K562 (cell line): ENCODE measurements at regions not wholly inside any gene's neighbourhood (a gene's known extent, or its start where the extent isn't known, plus 50 kb on each side); places are given as distances from the start of the nearest gene placed in this dataset.

ENCODE experiments used
- ATAC-seq: fragments of 200-7000 bp; cut with Tn5 transposase; 3 replicates; pipeline ENCODE4 v1.9.1; 2020; ENCODE audit warnings: moderate library complexity
- BruUV-seq: library from RNA; stranded (reverse); fragments of 400-500 nt; replicated peaks from 2 replicates; lab custom pipeline; 2021; lab: Mats Ljungman, UMichigan
- CTCF ChIA-PET: fragments of 300-600 bp; formaldehyde crosslinking; extraction: SDS; loops from one replicate; lab custom pipeline; 2021; ENCODE audit warnings: low intra/inter-chr PET ratio; lab: Yijun Ruan, JAX
- POLR2A ChIA-PET: fragments of 300-600, 350-650 bp; sonication (Branson Sonifier 250); formaldehyde crosslinking; extraction: SDS; loops from one replicate; lab custom pipeline; 2021; ENCODE audit warnings: antibody characterized with exemption, inconsistent platforms; lab: Yijun Ruan, JAX
- DNase-seq, 4 experiments: peaks; one replicate each; pipeline versions ENCODE4 v3.0.0 to v3.0.0-alpha.2; 2011 to 2018; ENCODE audit warnings: low spot score in 3 of 4, mixed read lengths in 3 of 4; ENCODE audit errors: extremely low read depth in 1 of 4
- FAIRE-seq: peaks from 2 replicates; lab custom pipeline; 2011; peaks lifted over from hg19 to GRCh38; lab: Jason Lieb, UNC
- H2AFZ ChIP-seq: 2 replicates; pipeline ENCODE4 v1.6.0; 2011; ENCODE audit warnings: low read depth, low read length, control low read depth, inconsistent platforms
- H3K27ac ChIP-seq: fragments of 200-600 bp; 3 replicates; pipeline ENCODE4 v1.8.0; 2011; ENCODE audit warnings: low read depth, mild to moderate bottlenecking, control low read depth, inconsistent platforms, low read length, moderate library complexity, mixed read lengths; ENCODE audit errors: extremely low read depth
- H3K27me3 ChIP-seq, 2 experiments: fragments of 300-600 bp in 1 of 2; 2 replicates in 1 of 2; 3 replicates in 1 of 2; pipeline versions ENCODE4 v1.6.0 to v1.8.0; 2011; ENCODE audit warnings: inconsistent platforms in 2 of 2, low read length in 2 of 2, mild to moderate bottlenecking in 1 of 2, mixed read lengths in 1 of 2, moderate library complexity in 1 of 2; ENCODE audit not compliant: control insufficient read depth in 2 of 2, insufficient read depth in 2 of 2
- H3K36me3 ChIP-seq: fragments of 300-600 bp; 3 replicates; pipeline ENCODE4 v1.8.0; 2011; ENCODE audit warnings: mild to moderate bottlenecking, low read length, inconsistent platforms; ENCODE audit not compliant: control insufficient read depth, insufficient read depth
- H3K4me1 ChIP-seq, 2 experiments: fragments of 200-600 bp in 1 of 2; replicated peaks in 1 of 2; 2 replicates in 1 of 2; 3 replicates in 1 of 2; pipeline versions ENCODE4 v1.5.1 to v1.8.0; 2011; ENCODE audit warnings: inconsistent platforms in 2 of 2, low read length in 2 of 2, mild to moderate bottlenecking in 1 of 2, mixed read lengths in 1 of 2, moderate library complexity in 1 of 2; ENCODE audit not compliant: control insufficient read depth in 2 of 2, insufficient read depth in 2 of 2
- H3K4me2 ChIP-seq: 2 replicates; pipeline ENCODE4 v1.6.1; 2011; ENCODE audit warnings: low read length, control low read depth, inconsistent platforms, mixed read lengths; ENCODE audit not compliant: insufficient read depth
- H3K4me3 ChIP-seq: fragments of 200-600 bp; sonication (generic), shearing (Covaris generic); 2 replicates; pipeline ENCODE4 v1.5.1; 2016; ENCODE audit warnings: control low read depth, inconsistent platforms
- H3K79me2 ChIP-seq: fragments of 200-600 bp; 3 replicates; pipeline ENCODE4 v1.8.0; 2011; ENCODE audit warnings: low read length, inconsistent platforms; ENCODE audit not compliant: control insufficient read depth, insufficient read depth
- H3K9ac ChIP-seq, 2 experiments: 2 replicates each; pipeline versions ENCODE4 v1.6.0 to v1.6.1; 2011; ENCODE audit warnings: low read depth in 2 of 2, low read length in 2 of 2, control low read depth in 1 of 2, inconsistent platforms in 1 of 2, mild to moderate bottlenecking in 1 of 2, mixed read lengths in 1 of 2; ENCODE audit not compliant: insufficient read depth in 1 of 2
- H3K9me1 ChIP-seq: one replicate; pipeline ENCODE4 v1.6.0; 2011; ENCODE audit warnings: inconsistent platforms, mild to moderate bottlenecking, low read length, moderate library complexity; ENCODE audit not compliant: control insufficient read depth, insufficient read depth
- H3K9me3 ChIP-seq: replicated peaks from 2 replicates; pipeline ENCODE4 v1.5.1; 2011; ENCODE audit warnings: low read depth, low read length, inconsistent platforms; ENCODE audit not compliant: control insufficient read depth, insufficient read depth
- H4K20me1 ChIP-seq: replicated peaks from 2 replicates; pipeline ENCODE4 v1.6.1; 2011; ENCODE audit warnings: low read length, inconsistent platforms, mixed read lengths; ENCODE audit not compliant: control insufficient read depth, insufficient read depth
- BACH1 ChIP-seq: fragments of 200-800 bp; sonication (Bioruptor generic); IDR thresholded peaks from 2 replicates; pipeline ENCODE4 v1.6.1; 2016; ENCODE audit warnings: missing genetic modification characterization, missing compliant biosample characterization
- CBFA2T2 ChIP-seq: fragments of 450-650 bp; conservative IDR thresholded peaks from 2 replicates; pipeline ENCODE4 v1.6.1; 2017; ENCODE audit warnings: mild to moderate bottlenecking
- CBX5 ChIP-seq: IDR thresholded peaks from 2 replicates; pipeline ENCODE4 v1.6.1; 2014; ENCODE audit warnings: low read depth, borderline replicate concordance
- CHD2 ChIP-seq: IDR thresholded peaks from 2 replicates; pipeline ENCODE4 v1.6.1; 2011; ENCODE audit warnings: low read depth, low read length
- COPS2 ChIP-seq: fragments of 450-650 bp; conservative IDR thresholded peaks from 2 replicates; pipeline ENCODE4 v1.6.1; 2016; ENCODE audit warnings: mild to moderate bottlenecking, moderate library complexity
- CTCFL ChIP-seq: IDR thresholded peaks from 2 replicates; pipeline ENCODE4 v1.6.1; 2011; ENCODE audit warnings: borderline replicate concordance, low read depth, mild to moderate bottlenecking, moderate library complexity, low read length; ENCODE audit not compliant: insufficient read depth, poor library complexity, severe bottlenecking
- HDGF ChIP-seq: fragments of 450-650 bp; IDR thresholded peaks from 2 replicates; pipeline ENCODE4 v1.6.1; 2016
- HMG20B ChIP-seq: fragments of 250-450 bp; sonication (Bioruptor Pico); IDR thresholded peaks from 2 replicates; pipeline ENCODE4 v1.5.0; 2021; ENCODE audit warnings: mild to moderate bottlenecking
- KHSRP ChIP-seq: fragments of 450-650 bp; IDR thresholded peaks from 2 replicates; pipeline ENCODE4 v1.6.1; 2017
- MYNN ChIP-seq, 2 experiments: sonication (generic); formaldehyde crosslinking in 1 of 2; IDR thresholded peaks; 2 replicates each; pipeline versions ENCODE4 v1.5.0 to v1.6.1; 2016 to 2020; ENCODE audit warnings: antibody characterized with exemption in 1 of 2, missing genetic modification reagents in 1 of 2
- NFATC3 ChIP-seq: fragments of 450-650 bp; IDR thresholded peaks from 2 replicates; pipeline ENCODE4 v1.6.1; 2017; ENCODE audit warnings: mild to moderate bottlenecking
- NFXL1 ChIP-seq: fragments of 450-650 bp; formaldehyde crosslinking; IDR thresholded peaks from 2 replicates; pipeline ENCODE4 v1.4.0; 2021; ENCODE audit warnings: mild to moderate bottlenecking
- ZNF668 ChIP-seq: fragments of 250-450 bp; sonication (Bioruptor Pico); IDR thresholded peaks from 2 replicates; pipeline ENCODE4 v1.8.0; 2022; ENCODE audit warnings: mild to moderate bottlenecking, inconsistent platforms
- WGBS: fragments of 100-300 bp; shearing (Covaris generic); methylation state at CpG from one replicate; pipeline ENCODE4 v1.1.6; 2016; ENCODE audit warnings: low coverage, mixed read lengths; ENCODE audit not compliant: insufficient coverage; ENCODE audit errors: missing lambda C conversion rate; 5-methylcytosine and 5-hydroxymethylcytosine counted together
- in situ Hi-C: fragments of 300-500 bp; cut with MboI; formaldehyde crosslinking; loops from 4 replicates; pipeline ENCODE4 v1.15.0; 2018; ENCODE audit warnings: inconsistent platforms, mixed read lengths
- intact Hi-C: fragments of 100-400 bp; cut with micrococcal nuclease; formaldehyde crosslinking; loops from 2 replicates; pipeline ENCODE4 v1.14.2; 2022
- TF ChIP-seq, protein P1 (sequence below): sonication (generic); formaldehyde crosslinking; IDR thresholded peaks from 2 replicates; pipeline ENCODE4 v1.8.0; 2022; ENCODE audit warnings: mild to moderate bottlenecking, missing genetic modification reagents

GRCh38 chrX:43121637-43122036 lies 343.7 kb upstream of the PPP1R2C start:
- 0% methylated on average over 1 of the region's 1 CpG for WGBS

DNA sequence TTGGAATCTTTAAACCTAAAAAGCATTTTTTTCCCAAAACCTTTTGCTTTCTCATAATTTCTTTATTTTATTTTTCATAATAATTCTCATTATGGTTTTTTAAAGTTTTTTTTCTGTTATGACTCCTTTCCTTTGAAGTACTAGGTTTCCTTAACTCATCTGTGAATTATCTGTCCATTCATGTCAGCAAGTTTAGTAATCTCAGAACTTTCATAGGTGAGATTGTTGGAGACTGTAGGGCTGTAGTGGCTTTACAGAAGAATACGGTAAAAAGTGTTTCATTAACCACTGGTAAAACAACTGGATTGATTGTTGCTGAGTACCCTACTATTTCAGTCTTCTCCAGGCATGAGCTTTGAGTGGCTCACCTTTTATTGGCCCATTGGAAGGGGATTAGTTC lies 361.7 kb upstream of the PPP1R2C start:
- ChIA-PET POLR2A (no interaction called here), CTCF (no interaction called here)
- no peaks in the 10 kb centered on the region for H3K27me3 ChIP-seq
- H3K9ac ChIP-seq, result no peak overlapping the region
- intact Hi-C loops (no loop called here), in situ Hi-C loops (no loop called here)
- no peaks in the 10 kb centered on the region for H3K9me1 ChIP-seq
- no peaks in the 10 kb centered on the region for H3K79me2 ChIP-seq
- H3K36me3 ChIP-seq, result no peaks in the 10 kb centered on the region
- H3K4me2 ChIP-seq, result no peak overlapping the region
- 0% methylated on average over 1 of the region's 1 CpG for WGBS
- no peaks in the 10 kb centered on the region for H3K4me1 ChIP-seq
- H3K27ac ChIP-seq, result no peak overlapping the region
- H3K4me3 ChIP-seq, result no peak overlapping the region
- DNase-seq (no peak), ATAC-seq (no peak), FAIRE-seq (no peak)
- no peak overlapping the region for H2AFZ ChIP-seq
- no TSS peak for BruUV-seq
- H3K9me3 ChIP-seq, result no peaks in the 10 kb centered on the region
- H4K20me1 ChIP-seq, result no peaks in the 10 kb centered on the region
- TF ChIP-seq CHD2 (no peak), ZNF668 (CRISPR knock-in tag) (no peak), NFXL1 (no peak), CBX5 (no peak), HMG20B (CRISPR knock-in tag) (no peak), CTCFL (no peak), BACH1 (tag) (no peak), NFATC3 (no peak), KHSRP (no peak), MYNN (IDR thresholded peaks at IDR 0.05) (no peak), MYNN (CRISPR knock-in tag; IDR thresholded peaks at IDR 0.05) (no peak)
- TF ChIP-seq, protein P1, sequence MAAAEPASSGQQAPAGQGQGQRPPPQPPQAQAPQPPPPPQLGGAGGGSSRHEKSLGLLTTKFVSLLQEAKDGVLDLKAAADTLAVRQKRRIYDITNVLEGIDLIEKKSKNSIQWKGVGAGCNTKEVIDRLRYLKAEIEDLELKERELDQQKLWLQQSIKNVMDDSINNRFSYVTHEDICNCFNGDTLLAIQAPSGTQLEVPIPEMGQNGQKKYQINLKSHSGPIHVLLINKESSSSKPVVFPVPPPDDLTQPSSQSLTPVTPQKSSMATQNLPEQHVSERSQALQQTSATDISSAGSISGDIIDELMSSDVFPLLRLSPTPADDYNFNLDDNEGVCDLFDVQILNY, result no peak

More at GRCh38 chrX:43121637-43122036, 343.7 kb upstream of the PPP1R2C start:
- ChIA-PET POLR2A (no interaction called here), CTCF (no interaction called here)
- H3K4me1 ChIP-seq, result no peaks in the 10 kb centered on the region
- H3K9me3 ChIP-seq, result no peaks in the 10 kb centered on the region
- TF ChIP-seq CBFA2T2, result no peak
- TF ChIP-seq HDGF, result no peak
- TF ChIP-seq COPS2, result no peak
- DNase-seq (no peak), ATAC-seq (no peak), FAIRE-seq (no peak)
- no peak overlapping the region for H3K27ac ChIP-seq
- no peaks in the 10 kb centered on the region for H3K9me1 ChIP-seq
- intact Hi-C loops (no loop called here), in situ Hi-C loops (no loop called here)
- no peaks in the 10 kb centered on the region for H3K36me3 ChIP-seq
- no peaks in the 10 kb centered on the region for H3K79me2 ChIP-seq
- H3K27me3 ChIP-seq, result no peaks in the 10 kb centered on the region
- no peaks in the 10 kb centered on the region for H4K20me1 ChIP-seq
- no peak overlapping the region for H2AFZ ChIP-seq
- no peak overlapping the region for H3K9ac ChIP-seq
- no peak overlapping the region for H3K4me3 ChIP-seq
- BruUV-seq, result no TSS peak
- H3K4me2 ChIP-seq, result no peak overlapping the region
